ENCODE measurements at regions not wholly inside any gene's neighbourhood (a gene's known extent, or its start where the extent isn't known, plus 50 kb on each side); places are given as distances from the start of the nearest gene placed in this dataset.

DNA sequence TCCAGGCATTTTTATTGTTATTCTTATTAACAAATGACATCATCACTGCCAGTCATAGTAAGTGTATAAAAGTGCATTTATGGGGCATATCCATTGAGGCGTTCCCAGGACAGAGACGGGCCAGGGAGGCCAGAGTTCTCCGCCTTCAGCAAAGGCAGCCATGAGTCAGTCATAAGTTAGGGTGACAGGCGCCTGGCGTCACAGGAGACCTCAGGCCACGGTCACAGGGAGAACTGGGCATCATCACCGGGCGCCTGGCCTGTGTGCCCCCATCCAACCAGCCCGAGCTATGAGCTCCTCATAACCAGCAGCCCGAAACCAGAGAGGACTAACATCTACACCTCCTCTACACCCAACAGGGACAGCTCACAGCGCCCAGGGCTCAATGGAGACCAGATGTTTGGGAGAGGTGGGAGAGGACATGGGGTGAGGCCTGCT is 259.2 kb downstream of the DLL1 start:
- no peak for DNase-seq (ENCODE audit: low read depth in 2 of 2)

DNA sequence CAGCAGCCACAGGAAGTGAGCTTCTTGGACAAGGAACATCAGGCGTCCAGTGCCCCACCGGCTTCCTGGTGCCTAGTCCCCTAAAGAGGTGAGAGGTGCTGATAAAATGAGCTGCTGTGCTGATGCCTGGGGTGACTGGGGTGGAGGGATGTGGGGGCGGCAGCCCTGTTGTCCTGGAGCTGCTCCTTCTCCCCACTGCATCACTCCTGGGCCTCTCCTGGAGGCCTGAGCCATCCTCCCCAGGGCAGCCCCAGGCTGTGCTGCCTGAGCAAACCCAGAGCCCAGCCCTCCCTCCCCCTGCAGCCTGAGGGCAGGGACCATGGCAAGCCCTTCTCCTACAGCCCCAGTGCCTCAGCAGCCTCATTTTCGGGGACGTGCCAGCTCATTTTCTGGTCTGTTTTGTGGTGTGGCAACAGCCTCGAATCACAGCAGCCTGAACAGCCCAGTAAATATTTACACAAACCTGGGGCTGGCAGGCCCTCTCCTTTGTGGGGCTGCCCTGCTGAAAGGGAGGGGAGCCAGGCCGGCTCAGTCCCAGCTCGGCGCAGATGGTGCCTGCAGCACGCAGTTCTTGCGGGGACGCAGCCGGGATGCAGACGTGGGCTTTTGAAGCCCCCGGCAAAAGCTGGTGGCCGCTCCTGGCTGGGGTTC is 259.9 kb downstream of the DLL1 start:
- no peak for DNase-seq (ENCODE audit: low read depth in 2 of 2)

DNA sequence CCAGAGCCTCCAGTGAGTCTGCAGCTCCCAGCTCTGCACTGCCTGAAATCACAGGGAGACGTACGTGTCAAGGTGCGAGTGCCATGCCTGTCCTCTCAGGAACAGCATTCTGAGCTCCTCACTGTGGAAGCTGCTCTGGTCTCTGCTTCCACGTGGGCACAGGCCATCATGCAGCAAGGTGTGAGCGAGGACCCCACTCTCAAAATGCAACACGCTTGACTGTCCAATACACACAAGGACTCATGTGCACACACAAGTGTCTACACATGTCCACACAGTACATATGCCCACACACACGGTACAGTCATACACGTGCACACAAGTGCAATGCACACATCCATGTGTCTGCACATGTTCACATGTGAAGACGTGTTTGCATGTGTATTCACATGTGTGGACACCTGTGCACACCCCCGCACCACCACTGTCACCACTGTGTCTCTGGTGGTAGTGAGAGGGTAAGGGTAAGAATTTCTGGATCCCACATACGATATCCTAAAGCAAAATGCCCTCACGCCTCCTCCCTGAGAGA is 260.5 kb downstream of the DLL1 start:
- DNase-seq (ENCODE audit: low read depth in 2 of 2) = no peak

DNA sequence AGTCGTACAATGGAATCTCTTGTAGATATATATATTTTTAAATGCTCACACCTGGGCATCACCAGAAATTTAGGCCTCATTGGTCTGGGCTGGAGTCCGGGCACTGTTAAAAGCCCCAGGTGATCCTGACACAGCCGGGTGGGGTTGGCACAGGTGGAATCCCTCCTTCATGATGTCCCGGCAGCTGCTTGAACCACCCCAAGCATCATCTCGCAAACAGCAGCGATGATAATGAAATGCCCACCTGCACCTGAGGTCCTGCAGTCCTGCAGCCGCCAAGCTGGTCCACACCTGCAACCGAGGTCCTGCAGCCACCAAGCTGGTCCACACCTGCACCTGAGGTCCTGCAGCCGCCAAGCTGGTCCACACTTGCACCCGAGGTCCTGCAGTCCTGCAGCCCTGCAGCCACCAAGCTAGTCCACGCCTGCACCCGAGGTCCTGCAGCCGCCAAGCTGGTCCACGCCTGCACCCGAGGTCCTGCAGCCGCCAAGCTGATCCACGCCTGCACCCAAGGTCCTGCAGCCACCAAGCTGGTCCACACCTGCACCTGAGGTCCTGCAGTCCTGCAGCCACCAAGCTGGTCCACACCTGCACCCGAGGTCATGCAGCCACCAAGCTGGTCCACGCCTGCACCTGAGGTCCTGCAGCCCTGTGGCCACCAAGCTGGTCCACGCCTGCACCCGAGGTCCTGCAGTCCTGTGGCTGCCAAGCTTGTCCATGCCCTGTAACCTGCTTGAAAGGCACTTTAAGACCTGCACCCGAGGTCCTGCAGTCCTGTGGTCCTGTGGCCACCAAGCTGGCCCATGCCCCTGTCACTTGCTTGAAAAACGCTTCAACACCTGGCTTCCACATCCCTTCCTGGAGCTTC is 261.2 kb downstream of the DLL1 start:
- no peak for DNase-seq (ENCODE audit: low read depth in 2 of 2)

DNA sequence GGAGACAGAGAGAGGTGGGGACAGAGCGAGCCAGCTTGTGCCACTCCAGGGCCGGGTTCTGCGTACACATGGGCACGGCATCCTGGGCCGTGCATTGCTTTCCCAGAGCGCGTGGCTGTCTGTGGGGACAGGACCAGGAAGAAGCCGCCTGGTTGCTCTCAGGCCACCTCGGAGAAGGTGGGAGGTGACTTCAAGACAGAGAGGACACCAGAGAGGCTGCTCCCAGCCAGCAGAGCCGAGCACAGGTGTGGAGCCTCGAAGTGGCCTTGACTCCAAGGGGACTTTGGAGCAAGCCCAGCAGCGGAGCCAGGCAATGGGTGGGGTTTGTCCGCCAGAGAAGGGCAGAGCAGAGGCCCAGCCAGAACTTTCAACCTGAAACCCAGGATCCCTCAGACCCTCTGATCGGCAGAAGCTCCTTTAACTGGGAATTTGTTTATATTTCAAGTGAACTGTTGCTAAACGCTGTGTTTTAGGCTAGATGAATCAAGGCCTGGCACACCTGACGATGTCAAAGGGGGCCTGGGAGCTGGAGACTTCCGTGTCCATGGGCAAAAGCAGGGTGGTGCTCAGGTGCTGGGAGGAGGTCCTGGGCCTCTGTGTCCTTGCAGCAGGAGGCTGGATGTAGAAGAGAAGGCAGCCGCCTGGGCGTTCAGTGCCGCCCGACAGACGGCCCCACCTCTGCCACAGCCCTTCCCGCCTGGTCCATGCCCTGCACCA is 262.1 kb downstream of the DLL1 start:
- DNase-seq (ENCODE audit: low read depth in 2 of 2) = no peak

DNA sequence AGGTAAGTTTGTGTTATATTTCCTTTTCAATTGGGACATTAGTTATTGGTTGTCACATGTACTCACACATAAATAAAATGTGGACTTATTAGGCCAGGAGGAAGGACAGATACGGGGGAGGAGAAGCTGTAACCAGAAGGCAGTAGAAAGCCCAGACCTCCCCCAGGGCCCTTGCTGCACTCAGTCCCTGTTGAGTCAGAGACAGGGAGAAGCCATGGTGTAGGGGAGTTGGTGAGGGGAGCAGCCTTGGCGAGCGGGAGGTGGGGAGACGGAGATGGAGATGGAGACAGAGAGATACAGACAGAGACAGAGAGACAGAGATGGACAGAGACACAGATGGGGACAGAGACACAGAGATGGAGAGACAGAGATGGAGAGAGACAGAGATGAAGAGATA is 263.2 kb downstream of the DLL1 start:
- DNase-seq (ENCODE audit: low read depth in 2 of 2) = no peak

DNA sequence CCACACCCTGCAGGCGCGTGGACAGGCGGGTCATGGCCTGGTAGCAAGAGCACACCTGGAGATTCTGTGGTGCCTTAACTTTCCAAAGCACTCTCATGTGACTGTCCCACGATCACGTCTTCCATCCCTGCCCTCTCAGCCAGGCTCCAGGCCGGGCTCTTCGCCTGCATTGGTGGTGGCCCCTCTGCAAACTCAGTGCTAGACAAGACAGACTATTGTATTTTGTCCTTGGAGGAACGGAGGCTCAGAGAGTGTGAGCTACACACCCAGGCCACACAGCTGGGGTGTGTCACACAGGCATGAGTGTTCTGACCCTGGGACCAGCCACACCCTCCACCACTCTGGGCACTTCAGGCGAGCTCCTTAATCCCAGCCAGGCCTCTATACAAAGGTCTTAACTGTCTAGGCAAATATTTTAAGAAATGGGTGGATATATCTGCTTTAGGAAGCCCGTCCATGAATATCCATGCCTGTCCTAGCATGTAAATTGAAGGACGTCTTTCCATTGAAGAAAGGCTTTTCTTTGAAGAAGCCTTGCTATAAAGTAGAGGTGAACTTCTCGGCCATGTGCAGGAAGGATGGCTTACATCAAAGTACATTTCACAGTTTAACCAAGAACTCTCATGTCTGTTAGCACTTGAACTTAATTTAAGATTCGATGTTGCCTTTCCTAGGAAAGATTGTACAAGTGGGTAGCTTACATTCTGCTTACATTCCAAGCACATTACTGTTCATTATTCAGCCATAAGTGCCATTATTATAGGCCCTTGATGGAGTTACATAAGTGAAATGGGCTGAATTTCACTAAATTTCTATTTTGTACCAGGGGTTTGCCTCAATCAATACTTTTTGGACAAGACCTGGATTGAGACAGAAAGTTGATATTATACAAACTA is 263.9 kb downstream of the DLL1 start:
- no peak for DNase-seq (ENCODE audit: low read depth in 2 of 2)

DNA sequence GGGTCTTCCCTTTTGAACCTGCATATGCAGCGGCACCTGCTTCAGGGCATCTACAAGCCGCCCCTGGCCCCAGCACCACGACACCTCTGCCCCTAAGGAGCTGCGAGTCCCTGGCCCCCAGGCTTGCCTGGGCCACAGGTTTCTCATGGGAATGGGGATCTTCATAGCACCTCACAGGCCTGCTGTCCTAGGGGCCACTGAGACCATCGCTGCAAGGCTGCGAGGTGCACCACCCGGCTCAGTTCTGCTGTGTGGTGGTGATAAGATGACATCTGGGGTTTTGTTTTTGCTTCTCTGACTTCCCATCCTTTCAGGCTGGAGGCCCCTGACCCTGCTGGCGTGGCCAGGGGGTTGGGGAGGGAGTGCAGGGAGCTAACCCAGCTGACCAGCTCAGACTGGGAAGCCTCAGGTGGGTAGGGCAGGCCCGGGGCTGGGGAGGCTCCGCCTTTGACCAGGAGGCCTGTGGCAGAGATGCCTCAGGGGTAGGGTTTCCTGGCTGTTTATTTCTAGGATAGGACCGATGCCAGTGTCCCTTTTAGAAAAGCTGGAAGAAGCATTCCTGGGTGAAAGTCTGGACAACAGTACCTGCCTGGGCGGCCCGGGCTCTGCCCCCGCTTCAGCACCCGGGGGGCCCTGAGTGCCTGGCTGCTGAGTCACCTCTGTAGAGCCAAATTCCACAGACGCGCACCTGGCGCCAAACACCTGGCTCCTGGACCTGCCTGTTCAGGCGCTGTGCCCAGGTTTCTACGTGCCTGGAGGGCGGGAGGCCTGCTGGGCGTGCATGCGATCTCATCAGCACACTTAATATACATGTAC is 264.7 kb downstream of the DLL1 start:
- no peak for DNase-seq (ENCODE audit: low read depth in 2 of 2)

DNA sequence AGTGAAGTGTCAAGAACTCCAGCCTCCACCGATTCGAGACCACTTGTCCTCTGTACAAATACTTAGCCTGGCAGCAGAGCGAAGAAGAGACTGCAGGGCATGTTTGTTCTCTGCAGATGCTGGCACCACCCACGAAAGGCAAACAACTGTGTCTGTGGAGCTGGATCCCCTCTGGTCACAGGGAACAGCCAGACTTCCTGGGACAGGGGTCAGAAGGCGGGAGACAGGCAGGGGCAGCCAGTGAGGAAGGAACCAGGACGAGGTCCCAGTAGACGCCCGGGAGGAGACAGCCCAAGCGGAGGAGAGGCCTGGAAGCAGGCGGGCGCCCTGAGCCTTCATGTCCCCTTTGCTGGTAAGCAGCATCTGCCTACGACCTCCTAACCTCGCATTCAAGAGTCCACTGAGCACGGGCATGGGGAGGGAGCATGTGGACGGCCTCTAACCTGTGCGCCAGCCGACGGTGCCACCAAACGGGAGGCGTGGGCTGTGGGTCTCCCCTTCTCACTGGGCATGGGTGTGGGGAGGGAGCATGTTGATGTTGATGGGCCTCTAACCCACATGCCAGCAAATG is 265.5 kb downstream of the DLL1 start:
- no peak for DNase-seq (ENCODE audit: low read depth in 2 of 2)

DNA sequence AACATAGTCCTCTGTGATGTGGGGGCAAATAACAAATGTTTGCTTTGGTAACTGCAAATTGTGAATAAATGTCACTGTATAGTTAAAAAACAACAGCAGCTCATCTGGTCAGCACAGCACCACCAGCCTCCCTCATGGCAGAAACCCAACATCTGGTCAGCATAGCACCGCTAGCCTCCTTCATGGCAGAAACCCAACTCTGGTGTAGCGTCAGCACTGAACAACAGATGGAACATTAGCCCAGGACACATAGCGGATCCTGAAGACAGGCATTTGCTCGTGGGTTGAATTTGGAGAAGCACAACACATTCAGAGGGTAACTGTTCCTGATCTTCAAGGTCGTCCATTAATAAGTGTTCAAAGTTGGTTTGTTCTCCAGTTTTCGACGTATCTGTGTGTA is 265.9 kb downstream of the DLL1 start:
- DNase-seq (ENCODE audit: low read depth in 2 of 2) = no peak

DNA sequence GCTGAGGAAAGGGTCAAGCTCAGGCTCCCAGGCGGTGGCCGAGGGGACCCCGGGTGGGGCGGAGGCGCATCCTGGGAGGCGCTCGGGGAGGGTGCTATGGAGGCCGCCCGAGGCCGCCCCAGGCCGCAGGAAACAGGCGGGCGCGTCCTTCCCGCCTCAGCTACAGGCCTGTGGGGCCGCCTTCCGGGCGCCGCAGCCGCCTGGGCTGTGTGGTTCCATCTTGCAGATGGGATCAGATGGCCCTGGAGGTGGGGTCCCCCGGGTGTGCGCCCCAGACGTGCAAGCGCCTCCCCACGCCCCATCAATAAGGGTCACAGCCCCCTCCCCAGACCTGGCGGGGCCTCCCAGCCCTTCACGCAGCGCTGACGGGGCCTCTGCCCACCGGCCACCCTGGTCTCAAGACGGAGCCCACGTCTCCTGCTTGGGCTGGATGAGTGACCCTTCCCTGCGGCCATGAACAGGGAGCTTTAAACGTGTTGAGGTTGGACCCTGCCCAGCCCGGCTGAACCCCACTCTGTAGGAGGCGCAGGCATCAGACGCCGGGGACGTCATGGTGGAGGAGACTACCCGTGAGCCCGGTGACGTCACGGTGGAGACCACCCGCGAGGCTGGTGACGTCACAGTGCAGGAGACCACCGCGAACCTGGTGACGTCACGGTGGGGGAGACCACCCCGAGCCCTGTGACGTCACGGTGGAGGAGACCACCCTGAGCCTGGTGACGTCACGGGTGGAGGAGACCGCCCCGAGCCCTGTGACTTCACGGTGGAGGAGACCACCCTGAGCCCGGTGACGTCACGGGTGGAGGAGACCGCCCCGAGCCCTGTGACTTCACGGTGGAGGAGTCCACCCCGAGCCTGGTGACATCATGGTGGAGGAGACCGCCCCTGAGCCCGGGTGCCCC is 267.0 kb downstream of the DLL1 start:
- DNase-seq (ENCODE audit: low read depth in 2 of 2) = no peak

DNA sequence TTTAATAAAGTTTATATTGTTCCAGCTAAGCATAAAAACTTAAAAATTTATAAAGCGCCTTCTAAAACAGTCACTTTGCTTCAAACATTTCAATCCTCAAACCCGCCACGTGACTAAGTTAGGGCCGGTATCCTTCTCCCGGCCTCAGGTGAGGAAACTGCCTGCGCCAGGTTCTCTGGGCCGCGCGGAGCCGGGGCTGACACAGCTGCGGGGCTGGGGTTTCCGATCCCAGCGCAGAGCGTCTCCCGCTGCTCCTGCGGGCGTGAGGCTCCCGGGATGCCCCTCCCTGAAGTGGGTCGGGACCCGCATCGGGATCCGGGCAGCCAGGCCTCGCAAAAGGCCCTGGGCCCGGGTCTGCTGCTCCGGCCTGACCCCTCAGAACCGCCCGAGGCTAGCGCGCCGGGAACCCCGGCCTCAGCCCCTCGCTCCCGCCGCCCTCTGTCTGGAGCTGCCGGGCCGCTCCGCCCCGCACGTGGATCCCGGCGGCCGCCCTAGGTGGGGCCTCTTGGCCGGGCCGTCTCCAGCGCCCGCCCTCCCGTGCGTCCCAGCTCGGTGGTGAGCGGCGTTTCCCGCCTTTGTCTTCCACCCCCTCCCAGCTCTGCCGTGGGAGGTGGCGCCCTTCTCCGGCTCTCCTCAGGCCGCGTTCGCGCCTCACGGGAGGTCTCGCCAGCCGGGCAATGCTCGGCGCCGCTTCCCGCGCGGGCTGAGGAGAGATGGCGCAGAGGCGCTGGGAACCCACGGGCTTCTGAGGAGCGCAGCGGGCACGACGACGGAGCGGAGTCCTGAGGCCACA is 267.9 kb downstream of the DLL1 start:
- DNase-seq (ENCODE audit: low read depth in 2 of 2) = no peak

DNA sequence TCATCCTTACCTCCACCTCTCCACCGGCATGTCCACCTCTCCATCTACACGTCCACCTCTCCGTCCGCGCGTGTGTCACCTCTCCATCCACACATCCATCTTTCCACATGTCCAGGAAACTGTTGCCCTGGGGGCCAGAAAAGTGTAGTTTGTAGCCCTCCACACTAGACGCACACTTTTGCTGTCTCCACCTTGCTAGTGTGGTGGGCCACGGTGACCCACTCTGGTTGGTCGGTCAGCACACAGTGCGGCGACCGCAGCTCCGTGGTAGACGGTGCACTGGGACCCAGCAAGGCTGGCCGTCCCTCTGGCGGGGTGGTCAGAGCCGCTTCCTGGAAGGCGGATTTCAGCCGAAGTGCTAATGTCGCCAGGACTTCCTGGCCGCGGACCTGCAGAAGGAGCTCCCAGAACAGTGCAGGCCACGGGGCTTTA is 268.6 kb downstream of the DLL1 start:
- DNase-seq (ENCODE audit: low read depth in 2 of 2) = no peak

DNA sequence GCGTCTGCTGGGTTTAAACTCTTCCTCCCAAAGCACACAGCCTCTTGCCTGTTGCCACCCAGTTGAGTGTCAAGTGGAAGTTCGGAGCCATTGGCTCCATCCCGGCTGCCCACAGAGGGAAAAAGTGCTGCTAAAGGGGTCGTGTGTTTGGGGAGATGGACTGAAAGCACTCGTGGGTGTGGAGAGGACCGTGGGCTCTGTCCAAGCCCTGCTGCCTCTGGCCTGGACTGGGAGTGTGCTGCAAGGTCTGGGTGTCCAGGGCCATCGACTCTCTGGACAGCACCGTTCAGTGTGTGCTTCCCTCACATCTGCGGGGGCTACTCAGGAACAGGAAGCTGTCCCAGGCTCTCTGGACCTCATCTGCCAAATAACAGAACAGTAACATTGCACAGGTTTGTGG is 269.3 kb downstream of the DLL1 start:
- no peak for DNase-seq (ENCODE audit: low read depth in 2 of 2)

DNA sequence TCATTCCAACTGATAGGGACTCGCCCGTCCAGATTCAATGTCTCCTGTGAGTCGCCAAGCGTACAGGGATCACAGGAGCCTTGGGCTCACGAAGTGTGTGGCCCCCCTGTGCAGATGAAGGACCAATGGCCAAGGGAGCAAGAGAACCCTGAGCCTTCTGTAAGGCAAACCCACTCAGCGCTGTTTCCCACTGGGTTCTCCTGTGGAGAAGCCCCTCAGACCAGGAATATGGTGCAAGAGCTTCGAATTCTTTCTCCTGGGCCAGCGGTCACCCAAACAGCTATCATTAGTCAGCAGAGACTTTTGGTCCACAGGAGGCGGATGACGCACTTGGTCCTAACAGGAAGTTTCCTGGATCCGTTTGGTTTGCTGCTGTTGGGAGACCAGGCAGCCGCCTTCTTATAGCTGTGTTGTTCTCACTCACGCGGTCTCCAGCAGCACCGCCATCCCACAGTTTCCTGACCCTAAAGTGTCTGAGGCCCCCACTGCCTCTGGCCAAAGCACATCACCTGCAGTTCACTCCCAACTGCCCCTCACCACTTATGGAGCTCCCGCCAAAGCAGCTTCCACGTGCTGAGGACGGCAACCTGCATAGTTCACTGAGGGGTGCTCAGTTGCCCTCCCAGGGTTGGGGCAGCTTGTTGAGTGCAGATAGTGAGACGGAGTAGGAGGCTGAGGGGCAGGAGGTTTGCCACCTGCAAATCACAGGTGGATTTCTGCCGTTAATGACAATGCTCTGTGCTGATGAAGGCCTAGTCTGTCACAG is 268.6 kb downstream of the ERMARD start:
- no peak for DNase-seq (ENCODE audit: low read depth in 2 of 2)

DNA sequence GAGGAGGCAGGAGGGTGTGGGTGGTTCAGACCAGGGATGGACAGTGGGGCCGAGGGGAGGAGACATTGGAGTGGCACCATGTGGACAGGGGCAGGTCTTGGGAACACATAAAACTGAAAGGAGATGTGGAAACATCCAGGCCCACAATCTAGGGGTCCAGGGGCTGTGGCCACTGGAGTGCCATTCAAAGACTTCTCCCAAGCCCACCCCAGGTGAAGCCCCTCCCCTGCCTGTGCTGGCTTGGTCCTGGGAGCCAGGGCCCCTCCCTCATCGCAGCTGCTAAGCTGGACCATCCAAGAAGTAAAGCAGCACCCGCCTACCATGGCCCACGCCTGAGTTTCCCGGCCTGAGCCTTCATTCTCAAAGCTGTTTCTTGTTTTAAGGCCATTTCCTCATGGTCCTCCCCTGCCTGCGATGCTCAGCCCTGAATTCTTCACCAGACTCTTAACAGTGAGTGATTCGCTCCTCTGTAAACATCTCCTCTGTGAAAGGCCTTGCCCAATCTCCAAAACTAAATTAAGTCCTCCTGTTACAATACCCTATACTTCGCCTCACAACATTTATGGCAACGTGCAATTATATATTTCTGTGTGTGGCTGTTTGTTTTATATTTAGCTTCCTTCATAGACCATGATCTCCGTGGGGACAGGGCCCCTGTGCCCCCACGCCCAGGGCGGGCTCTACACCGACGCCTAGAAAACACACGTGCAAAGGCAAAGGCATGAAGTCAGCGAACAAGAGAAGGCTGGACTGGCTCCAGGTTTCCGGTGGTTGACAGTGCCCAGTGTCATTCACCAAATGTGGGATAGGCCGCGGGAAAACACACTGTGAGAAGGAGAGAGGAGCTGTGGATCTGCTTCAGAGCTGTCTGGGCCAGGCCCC is 267.8 kb downstream of the ERMARD start:
- DNase-seq (ENCODE audit: low read depth in 2 of 2) = no peak
